ENCODE measurements at regions not wholly inside any gene's neighbourhood (a gene's known extent, or its start where the extent isn't known, plus 50 kb on each side); places are given as distances from the start of the nearest gene placed in this dataset.

DNA sequence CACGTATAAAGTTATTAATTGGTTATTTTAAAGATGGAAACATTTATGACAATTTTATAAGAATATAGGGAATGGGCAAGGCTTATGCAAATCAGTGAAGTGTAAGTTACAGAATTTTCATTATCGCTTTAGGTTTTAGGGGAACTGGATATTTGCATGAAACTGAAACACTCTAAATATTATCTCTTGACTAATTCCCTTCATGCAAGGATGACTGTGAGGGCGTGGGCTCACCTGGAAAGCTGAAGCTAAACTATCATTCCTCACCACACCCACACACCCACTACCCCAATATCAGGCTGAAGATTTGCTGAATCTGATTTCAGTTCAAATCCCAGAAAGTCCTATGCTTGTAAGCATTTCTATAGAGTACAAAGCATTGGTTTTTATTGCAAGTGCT lies 81.7 kb upstream of the ARHGAP24 start:
- Histone ChIP-seq H3K36me3 (ENCODE audit: control insufficient read depth in 4 of 4, insufficient read depth in 3 of 4, low read depth in 1 of 4, low read length in 3 of 4) (no peaks in the 10 kb centered on the region), H3K4me1 (ENCODE audit: control insufficient read depth in 4 of 4, insufficient read depth in 4 of 4, low read length in 3 of 4) (no peaks in the 10 kb centered on the region), H3K4me3 (ENCODE audit: low read depth in 1 of 3, low read length in 3 of 3) (no peak overlapping the region), H3K27ac (ENCODE audit: low read depth in 1 of 2, low read length in 2 of 2) (no peak overlapping the region), H3K9me3 (ENCODE audit: control insufficient read depth in 4 of 4, low read length in 3 of 4) (no peaks in the 10 kb centered on the region), H3K27me3 (ENCODE audit: control insufficient read depth in 4 of 4, insufficient read depth in 4 of 4, low read length in 3 of 4) (no peaks in the 10 kb centered on the region), H3K9ac (ENCODE audit: low read depth in 1 of 2, low read length in 2 of 2) (no peak overlapping the region)
- TF ChIP-seq RXRA (IDR thresholded peaks at IDR 0.05) = no peak
- TF ChIP-seq, protein P1, sequence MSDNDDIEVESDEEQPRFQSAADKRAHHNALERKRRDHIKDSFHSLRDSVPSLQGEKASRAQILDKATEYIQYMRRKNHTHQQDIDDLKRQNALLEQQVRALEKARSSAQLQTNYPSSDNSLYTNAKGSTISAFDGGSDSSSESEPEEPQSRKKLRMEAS (IDR thresholded peaks at IDR 0.05) = no peak
- TF ChIP-seq TAF1 (conservative IDR thresholded peaks at IDR 0.05) = no peak
- TF ChIP-seq JUND (IDR thresholded peaks at IDR 0.05) = no peak
- no peak for TF ChIP-seq EGR1 (IDR thresholded peaks at IDR 0.05; ENCODE audit: low read depth in 2 of 2)
- TF ChIP-seq YY1 (IDR thresholded peaks at IDR 0.05) = no peak
- no peak for TF ChIP-seq HNF4A (conservative IDR thresholded peaks at IDR 0.05)
- TF ChIP-seq, protein P2, sequence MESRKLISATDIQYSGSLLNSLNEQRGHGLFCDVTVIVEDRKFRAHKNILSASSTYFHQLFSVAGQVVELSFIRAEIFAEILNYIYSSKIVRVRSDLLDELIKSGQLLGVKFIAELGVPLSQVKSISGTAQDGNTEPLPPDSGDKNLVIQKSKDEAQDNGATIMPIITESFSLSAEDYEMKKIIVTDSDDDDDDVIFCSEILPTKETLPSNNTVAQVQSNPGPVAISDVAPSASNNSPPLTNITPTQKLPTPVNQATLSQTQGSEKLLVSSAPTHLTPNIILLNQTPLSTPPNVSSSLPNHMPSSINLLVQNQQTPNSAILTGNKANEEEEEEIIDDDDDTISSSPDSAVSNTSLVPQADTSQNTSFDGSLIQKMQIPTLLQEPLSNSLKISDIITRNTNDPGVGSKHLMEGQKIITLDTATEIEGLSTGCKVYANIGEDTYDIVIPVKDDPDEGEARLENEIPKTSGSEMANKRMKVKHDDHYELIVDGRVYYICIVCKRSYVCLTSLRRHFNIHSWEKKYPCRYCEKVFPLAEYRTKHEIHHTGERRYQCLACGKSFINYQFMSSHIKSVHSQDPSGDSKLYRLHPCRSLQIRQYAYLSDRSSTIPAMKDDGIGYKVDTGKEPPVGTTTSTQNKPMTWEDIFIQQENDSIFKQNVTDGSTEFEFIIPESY (IDR thresholded peaks at IDR 0.05) = no peak
- no peak for TF ChIP-seq FOXA1 (IDR thresholded peaks at IDR 0.05)
- TF ChIP-seq RAD21 (IDR thresholded peaks at IDR 0.05) = no peak
- TF ChIP-seq, protein P3, sequence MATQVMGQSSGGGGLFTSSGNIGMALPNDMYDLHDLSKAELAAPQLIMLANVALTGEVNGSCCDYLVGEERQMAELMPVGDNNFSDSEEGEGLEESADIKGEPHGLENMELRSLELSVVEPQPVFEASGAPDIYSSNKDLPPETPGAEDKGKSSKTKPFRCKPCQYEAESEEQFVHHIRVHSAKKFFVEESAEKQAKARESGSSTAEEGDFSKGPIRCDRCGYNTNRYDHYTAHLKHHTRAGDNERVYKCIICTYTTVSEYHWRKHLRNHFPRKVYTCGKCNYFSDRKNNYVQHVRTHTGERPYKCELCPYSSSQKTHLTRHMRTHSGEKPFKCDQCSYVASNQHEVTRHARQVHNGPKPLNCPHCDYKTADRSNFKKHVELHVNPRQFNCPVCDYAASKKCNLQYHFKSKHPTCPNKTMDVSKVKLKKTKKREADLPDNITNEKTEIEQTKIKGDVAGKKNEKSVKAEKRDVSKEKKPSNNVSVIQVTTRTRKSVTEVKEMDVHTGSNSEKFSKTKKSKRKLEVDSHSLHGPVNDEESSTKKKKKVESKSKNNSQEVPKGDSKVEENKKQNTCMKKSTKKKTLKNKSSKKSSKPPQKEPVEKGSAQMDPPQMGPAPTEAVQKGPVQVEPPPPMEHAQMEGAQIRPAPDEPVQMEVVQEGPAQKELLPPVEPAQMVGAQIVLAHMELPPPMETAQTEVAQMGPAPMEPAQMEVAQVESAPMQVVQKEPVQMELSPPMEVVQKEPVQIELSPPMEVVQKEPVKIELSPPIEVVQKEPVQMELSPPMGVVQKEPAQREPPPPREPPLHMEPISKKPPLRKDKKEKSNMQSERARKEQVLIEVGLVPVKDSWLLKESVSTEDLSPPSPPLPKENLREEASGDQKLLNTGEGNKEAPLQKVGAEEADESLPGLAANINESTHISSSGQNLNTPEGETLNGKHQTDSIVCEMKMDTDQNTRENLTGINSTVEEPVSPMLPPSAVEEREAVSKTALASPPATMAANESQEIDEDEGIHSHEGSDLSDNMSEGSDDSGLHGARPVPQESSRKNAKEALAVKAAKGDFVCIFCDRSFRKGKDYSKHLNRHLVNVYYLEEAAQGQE (IDR thresholded peaks at IDR 0.05) = no peak
- no peak for TF ChIP-seq FOXA2 (IDR thresholded peaks at IDR 0.05)
- TF ChIP-seq NR2F2 (IDR thresholded peaks at IDR 0.05) = no peak
- no peak for TF ChIP-seq HNF4G (IDR thresholded peaks at IDR 0.05)
- TF ChIP-seq, protein P4, sequence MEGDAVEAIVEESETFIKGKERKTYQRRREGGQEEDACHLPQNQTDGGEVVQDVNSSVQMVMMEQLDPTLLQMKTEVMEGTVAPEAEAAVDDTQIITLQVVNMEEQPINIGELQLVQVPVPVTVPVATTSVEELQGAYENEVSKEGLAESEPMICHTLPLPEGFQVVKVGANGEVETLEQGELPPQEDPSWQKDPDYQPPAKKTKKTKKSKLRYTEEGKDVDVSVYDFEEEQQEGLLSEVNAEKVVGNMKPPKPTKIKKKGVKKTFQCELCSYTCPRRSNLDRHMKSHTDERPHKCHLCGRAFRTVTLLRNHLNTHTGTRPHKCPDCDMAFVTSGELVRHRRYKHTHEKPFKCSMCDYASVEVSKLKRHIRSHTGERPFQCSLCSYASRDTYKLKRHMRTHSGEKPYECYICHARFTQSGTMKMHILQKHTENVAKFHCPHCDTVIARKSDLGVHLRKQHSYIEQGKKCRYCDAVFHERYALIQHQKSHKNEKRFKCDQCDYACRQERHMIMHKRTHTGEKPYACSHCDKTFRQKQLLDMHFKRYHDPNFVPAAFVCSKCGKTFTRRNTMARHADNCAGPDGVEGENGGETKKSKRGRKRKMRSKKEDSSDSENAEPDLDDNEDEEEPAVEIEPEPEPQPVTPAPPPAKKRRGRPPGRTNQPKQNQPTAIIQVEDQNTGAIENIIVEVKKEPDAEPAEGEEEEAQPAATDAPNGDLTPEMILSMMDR (IDR thresholded peaks at IDR 0.05; ENCODE audit: low read depth, low read length, missing input control) = no peak
- no peak for TF ChIP-seq GABPA (IDR thresholded peaks at IDR 0.05 in 1 of 2, conservative IDR thresholded peaks at IDR 0.05 in 1 of 2)
- 79% methylated on average over 3 of the region's 3 CpGs for WGBS
- DNase-seq (ENCODE audit: low spot score) = no peak

DNA sequence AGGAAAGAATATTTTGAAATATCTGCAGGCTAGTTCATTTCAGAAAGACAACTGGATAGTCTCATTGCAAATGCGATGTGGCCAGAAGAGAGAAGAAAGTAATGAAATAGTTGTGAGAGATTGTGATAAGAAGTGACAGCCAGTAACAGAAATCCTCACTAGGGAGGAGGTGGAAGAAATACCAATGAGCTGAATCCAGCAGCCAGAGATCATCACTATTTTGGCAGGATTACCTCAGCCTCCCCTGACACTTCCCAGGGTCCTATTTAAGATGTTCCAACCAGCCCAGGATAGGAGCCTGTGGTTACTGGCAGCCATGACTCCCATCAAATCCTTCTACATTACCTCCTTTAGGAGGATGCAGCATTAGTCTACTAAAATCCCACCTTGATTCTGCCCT lies 76.7 kb upstream of the ARHGAP24 start:
- no peak for DNase-seq (ENCODE audit: low spot score)
- H3K36me3 ChIP-seq (ENCODE audit: control insufficient read depth in 4 of 4, insufficient read depth in 3 of 4, low read depth in 1 of 4, low read length in 3 of 4) = no peaks in the 10 kb centered on the region
- H3K4me1 ChIP-seq (ENCODE audit: control insufficient read depth in 4 of 4, insufficient read depth in 4 of 4, low read length in 3 of 4) = no peaks in the 10 kb centered on the region
- H3K27ac ChIP-seq (ENCODE audit: low read depth in 1 of 2, low read length in 2 of 2) = no peak overlapping the region
- WGBS = 71% methylated on average over 1 of the region's 1 CpG
- no peak overlapping the region for H3K4me3 ChIP-seq (ENCODE audit: low read depth in 1 of 3, low read length in 3 of 3)
- H3K9ac ChIP-seq (ENCODE audit: low read depth in 1 of 2, low read length in 2 of 2) = no peak overlapping the region
- H3K9me3 ChIP-seq (ENCODE audit: control insufficient read depth in 4 of 4, low read length in 3 of 4) = no peaks in the 10 kb centered on the region
- H3K27me3 ChIP-seq (ENCODE audit: control insufficient read depth in 4 of 4, insufficient read depth in 4 of 4, low read length in 3 of 4) = no peaks in the 10 kb centered on the region
- TF ChIP-seq, protein P3 (IDR thresholded peaks at IDR 0.05) = no peak
